ENCODE measurements at regions not wholly inside any gene's neighbourhood (a gene's known extent, or its start where the extent isn't known, plus 50 kb on each side); places are given as distances from the start of the nearest gene placed in this dataset.
"Not testable (repeated sequence)": the region's sequence is repeated elsewhere in the genome, so short reads cannot be mapped to it uniquely, and the experiment has no call there.

DNA sequence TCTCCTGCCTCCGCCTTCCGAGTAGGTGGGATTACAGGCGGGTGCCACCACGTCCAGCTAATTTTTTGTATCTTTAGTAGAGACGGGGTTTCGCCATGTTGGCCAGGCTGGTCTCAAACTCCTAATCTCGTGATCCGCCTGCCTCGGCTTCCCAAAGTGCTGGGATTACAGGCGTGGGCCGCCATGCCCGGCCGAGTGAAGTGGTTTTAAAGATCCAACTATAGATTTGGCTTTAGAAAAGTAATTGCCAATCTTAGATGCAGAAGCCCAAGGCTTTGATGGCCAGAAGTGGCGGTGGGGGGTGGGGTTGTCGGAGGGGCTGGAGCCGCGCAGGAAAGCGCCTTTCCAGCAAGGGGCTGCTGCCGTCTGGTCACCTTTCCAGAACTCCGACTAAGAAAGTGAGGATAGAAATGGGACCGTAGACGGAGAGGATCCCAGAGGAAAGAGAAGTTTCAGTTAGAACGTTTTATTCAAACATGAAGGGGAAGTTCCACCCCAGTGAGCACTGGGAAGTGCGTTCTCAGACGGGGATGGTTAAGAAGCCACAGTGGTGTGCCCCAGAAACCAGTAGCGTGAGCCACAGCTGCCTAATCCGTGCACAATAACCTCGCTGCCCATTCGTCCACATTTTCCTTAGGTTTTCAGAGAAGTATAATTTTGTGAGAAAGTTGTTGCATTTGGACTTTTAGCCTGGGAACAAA lies 69.7 kb downstream of the DLL1 start:
- no peak for DNase-seq (ENCODE audit: low read depth in 3 of 3, low spot score in 2 of 3)

DNA sequence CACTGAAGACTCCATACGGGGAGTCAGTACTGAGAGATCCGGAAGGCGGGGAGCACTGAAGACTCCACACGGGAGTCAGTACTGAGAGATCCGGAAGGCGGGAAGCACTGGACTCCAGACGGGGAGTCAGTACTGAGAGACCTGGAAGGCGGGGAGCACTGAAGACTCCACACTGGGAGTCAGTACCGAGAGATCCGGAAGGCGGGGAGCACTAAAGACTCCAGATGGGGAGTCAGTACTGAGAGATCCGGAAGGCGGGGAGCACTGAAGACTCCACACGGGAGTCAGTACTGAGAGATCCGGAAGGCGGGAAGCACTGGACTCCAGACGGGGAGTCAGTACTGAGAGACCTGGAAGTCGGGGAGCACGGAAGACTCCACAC lies 77.2 kb downstream of the DLL1 start:
- not testable (repeated sequence) for DNase-seq (ENCODE audit: low read depth in 3 of 3, low spot score in 2 of 3)

DNA sequence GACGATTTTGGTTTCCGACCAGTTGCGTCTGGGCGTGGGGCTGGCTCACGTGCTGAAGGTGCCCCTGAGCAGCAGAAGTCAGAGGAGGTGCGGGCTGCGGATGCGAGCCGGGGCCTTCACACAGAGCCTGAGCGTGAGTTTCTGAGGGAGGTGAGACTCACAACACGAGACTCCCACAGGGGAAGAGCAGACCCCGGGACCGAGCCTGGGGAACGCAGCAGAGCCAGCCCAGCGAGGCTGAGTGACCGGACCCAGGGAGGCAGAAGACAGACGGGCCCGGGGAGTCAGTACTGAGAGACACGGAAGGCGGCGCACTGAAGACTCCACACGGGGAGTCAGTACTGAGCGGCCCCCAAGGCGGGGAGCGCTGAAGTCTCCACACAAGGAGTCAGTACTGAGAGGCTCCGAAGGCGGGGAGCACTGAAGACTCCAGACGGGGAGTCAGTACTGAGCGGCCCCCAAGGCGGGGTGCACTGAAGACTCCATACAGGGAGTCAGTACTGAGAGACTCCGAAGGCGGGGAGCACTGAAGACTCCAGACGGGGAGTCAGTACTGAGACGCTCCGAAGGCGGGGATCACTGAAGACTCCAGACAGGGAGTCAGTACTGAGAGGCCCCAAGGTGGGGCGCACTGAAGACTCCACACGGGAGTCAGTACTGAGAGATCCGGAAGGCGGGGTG lies 77.8 kb downstream of the DLL1 start:
- no peak for DNase-seq (ENCODE audit: low read depth in 3 of 3, low spot score in 2 of 3)

DNA sequence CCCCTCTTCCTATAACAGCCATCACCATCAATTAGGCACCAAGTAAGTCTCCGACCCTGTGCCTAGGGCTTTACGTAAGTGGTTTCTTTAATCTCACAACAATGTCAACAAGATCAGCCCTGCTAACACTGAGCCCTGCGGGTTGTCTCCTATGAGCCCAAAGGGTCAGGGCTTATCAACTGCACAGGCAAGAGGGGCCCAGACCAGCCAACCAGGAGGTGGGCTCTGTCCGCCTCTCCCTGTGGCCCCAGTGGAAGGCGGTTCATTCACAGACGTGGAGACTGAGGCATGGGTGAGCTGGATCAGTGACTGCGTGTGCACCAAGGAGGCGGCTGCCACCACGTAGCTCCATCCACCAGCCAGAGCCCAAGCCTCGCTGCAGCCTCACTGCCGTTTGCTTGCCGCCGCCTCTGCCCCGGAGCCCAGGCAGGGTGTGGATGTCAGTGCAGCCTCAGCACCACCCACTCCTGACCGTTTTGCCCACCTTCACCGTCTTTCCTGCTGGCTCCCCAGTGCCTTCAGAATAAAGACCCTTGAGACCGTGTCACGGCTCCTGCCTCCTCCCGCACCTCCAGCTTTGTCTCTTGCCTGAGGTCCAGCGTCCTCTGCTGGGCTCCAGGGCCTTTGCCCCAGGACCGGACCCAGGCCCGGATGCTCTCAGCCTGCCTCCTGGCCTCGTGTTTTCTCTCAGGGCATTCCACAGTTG lies 78.7 kb downstream of the DLL1 start:
- no peak for DNase-seq (ENCODE audit: low read depth in 3 of 3, low spot score in 2 of 3)

DNA sequence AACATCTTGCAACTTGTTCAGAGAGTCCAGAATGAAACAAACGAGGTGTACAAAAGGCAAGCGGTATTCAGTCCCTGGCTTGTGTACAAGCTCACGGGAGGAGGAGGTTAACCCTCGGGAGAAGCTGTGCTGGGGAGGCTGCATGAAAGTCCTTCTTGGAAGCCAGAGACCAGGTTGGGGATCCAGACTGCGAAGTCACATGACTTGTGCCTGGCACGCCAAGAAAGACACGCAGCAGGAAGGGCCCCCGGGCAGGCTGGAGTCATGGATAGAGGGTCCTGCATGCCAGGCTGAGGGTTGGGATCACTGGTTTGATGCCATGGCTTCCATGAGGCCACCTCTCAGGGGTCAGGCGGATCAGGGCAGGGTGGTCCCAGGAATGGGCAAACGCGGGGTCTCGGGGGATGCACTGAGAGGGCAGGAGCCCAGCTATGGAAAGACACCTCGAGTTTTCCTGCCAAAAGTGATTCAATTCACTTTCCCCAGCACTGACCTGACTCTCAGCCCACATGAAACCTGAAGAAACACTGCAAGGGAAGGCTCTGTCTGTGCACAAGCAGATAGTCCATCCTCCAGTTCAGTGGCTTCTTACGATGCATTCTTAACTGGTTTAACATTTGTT lies 79.4 kb downstream of the DLL1 start:
- DNase-seq (ENCODE audit: low read depth in 3 of 3, low spot score in 2 of 3) = no peak

DNA sequence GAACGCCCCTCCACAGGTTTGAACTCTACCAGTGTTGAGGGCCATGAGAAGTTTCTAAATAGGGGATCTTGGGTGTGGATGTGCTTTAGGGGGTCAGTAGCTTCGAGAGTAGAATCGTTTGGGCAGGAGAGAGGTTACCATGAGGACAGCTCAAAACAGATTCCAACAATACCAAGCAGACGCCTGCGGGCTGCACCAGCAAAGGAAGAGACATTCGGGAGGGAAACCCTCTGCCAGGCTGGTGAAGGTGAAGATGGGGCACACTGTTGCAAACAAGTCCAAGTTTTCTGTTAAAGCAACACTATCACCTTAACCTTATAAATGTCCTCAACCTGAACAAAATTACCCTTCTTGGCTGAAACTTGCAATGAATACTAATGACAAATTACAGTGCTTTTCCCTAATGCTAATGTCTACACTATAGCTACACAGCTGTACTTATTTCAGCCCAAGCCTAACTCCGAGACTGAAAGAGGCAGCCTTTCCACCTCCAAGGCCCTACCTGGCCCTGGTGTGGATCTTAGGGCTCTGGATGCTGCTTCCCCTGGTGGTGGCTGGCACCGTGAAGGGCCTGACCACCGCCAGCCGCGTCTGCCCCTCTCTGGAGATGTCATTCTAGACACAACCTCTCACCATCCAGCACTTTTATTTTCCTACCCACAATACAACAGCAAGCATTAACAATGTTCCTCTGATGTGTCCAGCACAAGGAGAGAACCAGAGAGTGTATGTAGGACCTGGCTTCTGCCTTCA lies 80.1 kb downstream of the DLL1 start:
- no peak for DNase-seq (ENCODE audit: low read depth in 3 of 3, low spot score in 2 of 3)

DNA sequence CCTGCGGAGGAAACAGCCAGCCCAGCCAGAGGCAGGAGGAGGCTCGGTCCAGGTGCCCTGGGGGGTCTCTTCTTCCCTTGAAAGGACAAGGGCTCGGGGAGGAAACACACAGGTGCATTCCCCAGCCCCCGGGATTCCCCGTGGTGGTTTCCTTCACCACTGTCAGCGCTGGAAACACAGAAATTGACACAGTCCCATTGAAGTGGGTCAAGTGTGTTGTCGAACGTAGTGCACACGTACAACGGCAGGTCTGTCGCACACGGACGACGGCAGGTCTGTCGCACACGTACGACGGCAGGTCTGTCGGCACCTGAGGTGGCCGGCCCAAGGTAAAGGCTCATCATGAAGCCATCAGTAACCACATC lies 80.9 kb downstream of the DLL1 start:
- no peak for DNase-seq (ENCODE audit: low read depth in 3 of 3, low spot score in 2 of 3)

DNA sequence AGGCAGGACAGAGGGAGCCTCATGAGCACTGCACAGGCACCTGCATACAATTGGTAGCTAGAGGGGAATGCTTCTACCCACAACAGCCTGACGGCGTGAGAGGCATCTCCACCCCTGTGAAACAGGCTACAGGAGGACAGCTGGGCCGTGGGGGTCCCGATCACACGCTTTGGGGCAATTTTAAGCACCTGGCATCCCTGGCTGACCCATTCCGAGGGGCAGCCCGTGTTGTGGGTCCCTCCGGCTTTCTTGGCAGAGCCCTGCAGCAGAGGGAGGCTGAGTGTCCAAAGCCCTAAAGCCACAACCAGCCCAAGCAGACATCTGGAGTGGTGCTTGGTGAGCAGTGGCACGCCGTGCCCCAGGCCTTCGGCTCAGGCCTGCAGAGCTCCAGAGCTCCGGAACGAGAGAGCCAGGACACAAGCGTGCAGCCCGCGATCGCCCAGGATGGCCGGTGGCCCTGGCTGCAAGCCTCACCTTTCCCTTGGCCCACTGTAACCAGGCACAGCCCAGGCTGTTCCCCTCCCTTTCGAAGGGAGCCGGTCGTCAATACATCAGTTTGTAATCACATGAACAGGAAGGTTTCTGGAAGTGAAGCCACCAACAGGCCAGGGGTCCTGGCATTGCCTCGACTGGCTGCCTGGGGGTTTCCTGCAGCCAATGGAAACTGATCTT lies 81.4 kb downstream of the DLL1 start:
- no peak for DNase-seq (ENCODE audit: low read depth in 3 of 3, low spot score in 2 of 3)

DNA sequence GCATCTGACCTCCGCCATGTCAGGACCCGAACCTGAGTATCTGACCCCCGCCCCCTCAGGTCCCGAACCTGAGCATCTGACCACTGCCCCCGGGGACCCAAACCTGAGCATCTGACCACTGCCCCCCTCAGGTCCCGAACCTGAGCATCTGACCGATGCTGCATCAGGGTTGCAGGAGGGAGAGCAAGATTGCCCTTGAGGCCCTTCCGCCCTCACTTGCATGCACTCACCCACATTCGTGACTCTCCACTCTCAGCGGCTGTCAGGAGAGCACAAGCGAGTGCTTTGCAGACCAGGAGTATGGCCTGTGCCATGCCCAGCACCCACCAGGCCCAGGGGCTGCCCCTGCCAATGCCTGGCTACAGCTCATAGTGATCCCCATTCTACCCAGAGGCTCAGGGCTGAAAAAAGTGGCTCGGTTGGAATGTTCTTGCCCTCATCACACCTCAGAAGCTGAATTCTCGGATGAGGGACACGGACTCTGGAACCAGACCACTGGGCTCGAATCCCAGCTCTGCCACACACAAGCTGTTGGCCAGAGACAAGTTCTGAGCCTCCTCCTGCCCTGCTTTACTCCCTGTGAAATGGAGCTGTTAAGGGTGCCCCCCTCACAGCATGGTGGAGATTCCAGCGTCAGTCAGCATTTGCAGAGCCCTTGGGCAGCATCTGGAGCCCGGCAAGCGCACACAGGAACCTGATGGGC lies 82.1 kb downstream of the DLL1 start:
- no peak for DNase-seq (ENCODE audit: low read depth in 3 of 3, low spot score in 2 of 3)

DNA sequence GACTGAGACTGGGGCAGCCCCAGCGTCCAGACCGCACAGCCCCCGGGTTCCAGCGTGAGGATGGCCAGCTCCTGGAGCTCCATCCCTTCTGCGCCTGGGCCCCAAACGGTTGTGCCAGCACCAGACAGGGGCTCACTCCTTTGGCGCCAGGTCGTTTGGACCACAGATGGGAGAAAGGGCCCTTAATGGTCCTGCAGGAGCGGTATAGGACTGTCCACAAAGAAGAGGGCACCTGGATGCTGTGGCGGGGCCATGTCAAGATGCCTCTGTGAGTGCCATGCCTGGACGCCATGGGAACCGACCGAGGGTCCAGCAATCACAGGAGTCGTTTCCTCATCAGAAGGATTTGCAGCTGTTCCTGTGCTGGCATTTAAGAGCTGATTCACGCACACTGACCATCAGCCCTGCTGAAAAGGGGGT lies 82.7 kb downstream of the DLL1 start:
- no peak for DNase-seq (ENCODE audit: low read depth in 3 of 3, low spot score in 2 of 3)

DNA sequence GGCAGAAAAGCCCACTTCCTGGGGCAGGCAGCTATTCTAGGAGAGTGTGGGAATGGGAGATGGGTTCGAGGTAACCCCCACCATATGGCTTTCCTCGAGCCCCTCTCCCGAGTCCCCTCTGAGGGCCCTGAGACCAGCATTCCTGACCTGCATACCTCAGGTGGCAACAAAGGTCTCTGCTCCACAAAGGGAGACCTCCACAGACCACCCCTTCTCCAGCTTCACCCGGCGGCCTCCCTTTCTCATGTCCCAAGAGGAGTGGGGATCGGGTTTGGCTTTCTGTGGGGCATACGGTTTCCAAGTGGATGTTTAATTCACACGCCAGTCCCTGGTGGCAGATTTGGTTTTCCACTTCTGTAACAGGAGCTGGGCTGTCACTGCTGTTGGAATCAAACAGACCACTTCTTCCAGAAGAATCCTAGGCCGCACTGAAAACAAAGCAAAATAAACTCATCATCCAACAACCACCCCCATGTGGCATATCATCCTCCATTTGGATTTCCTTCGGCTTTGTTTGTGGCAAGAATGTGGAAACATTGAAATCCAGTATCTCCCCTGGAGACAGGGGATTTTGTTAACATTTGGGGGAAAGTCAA lies 83.2 kb downstream of the DLL1 start:
- no peak for DNase-seq (ENCODE audit: low read depth in 3 of 3, low spot score in 2 of 3)

DNA sequence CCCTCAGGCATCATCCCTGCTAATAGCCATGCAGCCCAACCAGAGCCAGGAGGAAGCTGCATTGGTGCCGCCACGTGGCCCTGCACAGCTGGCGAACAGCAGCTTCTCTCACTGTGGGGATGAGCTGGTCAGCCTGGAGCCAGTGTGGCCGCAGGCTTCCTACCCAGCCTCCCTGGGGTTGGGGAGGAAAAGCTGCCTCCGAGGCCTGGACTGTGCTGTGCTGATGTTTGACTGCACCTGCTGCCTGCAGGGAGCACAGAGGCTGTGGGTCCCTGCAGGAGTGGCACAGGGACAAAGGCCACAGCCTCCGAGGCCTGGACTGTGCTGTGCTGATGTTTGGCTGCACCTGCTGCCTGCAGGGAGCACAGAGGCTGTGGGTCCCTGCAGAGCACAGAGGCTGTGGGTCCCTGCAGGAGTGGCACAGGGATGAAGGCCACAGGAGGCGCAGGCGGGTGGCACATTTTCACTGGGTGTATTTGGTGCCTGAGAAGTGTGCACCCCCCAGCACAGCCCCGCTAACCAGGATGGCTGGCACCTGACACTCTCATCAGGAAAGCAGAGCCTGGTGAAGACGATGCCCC lies 83.9 kb downstream of the DLL1 start:
- DNase-seq (ENCODE audit: low read depth in 3 of 3, low spot score in 2 of 3) = no peak

DNA sequence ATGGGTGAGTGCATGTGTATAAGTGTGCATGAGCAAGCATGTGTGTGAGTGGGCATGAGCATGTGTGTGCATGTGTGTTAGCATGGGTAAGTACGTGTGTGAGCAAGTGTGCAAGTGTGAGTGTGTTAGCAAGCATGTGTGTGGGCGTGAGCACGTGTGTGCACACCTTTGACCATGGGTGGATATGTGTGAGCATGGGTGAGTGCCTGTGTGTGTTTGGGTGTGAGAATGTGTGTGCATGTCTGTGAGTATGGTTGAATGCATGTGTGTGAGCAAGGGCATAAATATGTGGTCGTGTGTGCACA lies 84.6 kb downstream of the DLL1 start:
- no peak for DNase-seq (ENCODE audit: low read depth in 3 of 3, low spot score in 2 of 3)

DNA sequence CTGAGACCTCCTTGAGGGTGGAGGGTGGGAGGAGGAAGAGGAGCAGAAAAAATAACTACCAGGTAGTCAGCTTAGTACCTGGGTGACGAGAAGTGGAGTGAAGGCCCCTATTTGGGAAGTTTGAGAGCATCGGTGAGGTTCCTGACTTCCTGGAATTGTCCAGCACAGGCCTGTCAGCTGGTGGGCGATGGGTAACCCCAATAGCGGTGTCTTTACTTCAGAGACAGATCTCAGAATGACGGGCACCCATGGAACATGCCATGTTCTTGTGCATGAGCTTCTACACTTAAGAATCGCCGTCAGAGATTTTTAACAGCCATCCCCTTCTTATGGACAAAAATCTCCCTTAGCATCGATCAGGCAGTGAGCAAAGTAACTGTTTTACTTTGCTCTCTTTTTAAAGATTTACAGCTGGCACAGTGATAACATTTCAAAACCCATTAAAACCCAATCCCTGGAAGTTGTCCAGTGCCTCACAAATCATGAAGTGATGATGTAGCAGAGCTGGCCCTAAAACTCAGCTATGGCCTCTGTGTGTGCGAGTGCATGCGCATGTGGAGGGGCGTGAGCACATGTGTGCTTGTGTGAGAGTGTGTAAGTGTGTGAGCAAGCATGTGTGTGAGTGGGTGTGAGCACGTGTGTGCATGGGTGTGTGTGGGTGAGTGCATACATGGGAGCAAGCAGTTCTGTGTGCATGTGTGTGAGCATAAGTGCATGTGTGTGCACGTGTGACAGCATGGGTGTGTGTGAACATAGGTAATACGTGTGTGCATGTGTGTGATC lies 85.2 kb downstream of the DLL1 start:
- no peak for DNase-seq (ENCODE audit: low read depth in 3 of 3, low spot score in 2 of 3)

DNA sequence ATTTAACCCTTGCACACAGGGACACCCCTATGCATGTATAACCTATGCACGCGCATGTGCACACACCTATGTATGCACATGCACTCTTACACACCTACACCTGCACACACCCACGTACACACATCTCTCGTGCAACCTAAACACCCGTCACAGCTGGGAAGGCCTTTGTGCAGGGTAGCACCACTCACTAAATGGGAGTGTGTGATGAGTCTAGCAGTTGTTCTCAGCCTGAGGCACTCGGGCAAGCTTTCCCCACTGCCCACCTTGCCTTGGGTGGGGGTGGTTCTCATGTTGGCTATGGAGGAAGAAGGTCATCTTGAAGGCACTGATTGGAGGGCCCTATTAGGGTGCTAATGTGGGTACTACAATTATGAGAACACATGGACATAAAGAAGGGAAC lies 85.8 kb downstream of the DLL1 start:
- no peak for DNase-seq (ENCODE audit: low read depth in 3 of 3, low spot score in 2 of 3)

DNA sequence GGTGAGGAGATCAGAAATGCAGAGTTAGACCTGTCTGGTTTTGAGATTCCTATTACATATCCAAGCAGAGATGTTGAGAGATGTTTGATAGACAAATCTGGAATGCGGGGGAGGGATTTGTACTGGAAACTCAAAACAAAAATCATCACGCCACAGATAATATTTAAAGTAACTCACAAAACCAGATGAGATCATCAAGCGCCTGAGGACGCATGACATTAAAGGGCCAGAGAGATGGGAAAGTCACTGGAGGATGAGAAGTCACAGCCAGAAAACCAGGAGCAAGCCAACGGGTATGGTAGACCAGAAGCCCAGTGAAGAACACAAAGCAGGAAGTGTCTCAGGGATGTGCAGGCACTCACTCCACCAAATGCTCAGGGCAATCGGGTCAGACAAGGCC lies 87.7 kb downstream of the DLL1 start:
- DNase-seq (ENCODE audit: low read depth in 3 of 3, low spot score in 2 of 3) = no peak

DNA sequence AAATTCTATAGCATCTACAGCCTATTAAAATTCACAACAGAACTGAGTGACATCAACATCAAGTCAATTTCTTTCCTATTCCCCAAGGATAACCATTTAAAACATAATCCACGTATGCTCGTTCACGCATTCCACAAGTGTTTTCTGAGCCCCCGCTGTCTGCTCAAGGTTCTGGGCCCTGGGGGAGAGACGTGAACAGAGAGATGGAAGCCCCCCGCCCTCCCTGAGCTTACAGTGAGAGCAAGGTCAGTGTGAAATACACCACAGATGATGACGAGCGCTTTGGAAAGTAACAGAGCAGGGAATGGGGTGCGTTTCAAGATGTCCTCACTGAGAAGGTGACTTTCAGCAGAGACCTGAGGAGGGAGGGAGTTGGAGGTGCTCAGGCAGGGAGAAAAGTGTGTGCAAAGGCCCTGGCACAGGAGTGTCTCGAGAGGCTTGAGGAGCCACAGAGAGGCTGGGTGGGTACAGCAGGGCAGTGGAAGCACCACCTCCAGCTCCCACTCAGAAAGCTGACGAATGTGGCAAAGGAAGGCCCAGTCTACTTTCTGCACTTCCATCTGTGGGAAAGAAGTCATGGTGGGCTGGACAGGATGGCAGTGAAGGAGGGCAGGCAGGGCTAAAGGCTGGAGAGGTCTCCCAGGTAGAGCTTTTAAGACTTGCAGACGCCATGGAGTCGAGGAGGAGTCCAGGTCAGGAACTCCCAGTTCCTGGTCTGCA lies 88.3 kb downstream of the DLL1 start:
- no peak for DNase-seq (ENCODE audit: low read depth in 3 of 3, low spot score in 2 of 3)

DNA sequence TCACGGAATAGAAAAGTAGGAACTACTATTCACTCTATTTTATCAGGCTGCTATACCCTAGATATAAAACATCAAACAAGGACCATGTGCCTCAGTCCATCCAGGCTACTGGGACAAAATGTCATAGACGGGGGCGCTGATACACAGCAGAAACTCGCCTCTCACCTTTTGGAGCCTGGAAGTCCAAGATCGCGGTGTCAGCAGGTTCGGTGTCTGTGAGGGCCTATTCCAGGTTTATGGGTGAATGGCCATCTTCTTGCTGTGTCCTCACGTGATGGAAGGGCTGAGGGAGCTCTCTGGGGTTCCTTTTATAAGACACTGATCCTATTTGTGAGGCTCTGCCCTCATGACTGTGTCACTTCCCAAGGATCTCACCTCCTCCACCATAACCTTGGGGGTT lies 89.5 kb downstream of the DLL1 start:
- no peak for DNase-seq (ENCODE audit: low read depth in 3 of 3, low spot score in 2 of 3)
